Duodenal mucosa (tissue), 2 donors: ENCODE measurements at regions not wholly inside any gene's neighbourhood (a gene's known extent, or its start where the extent isn't known, plus 50 kb on each side); places are given as distances from the start of the nearest gene placed in this dataset.

Experiments
- H3K27ac ChIP-seq: one replicate; pipeline ENCODE4 v1.7.0; 2013; ENCODE audit warnings: low read depth, low read length
- H3K27me3 ChIP-seq, 2 donors: one replicate each; pipeline ENCODE4 v1.7.0; 2013; ENCODE audit warnings: low read length in 2 of 2, control low read depth in 1 of 2; ENCODE audit not compliant: insufficient read depth in 2 of 2, control insufficient read depth in 1 of 2
- H3K36me3 ChIP-seq, 2 donors: one replicate each; pipeline ENCODE4 v1.7.0; 2013; ENCODE audit warnings: low read length in 2 of 2, control low read depth in 1 of 2; ENCODE audit not compliant: insufficient read depth in 2 of 2, control insufficient read depth in 1 of 2
- H3K4me1 ChIP-seq, 2 donors: one replicate each; pipeline ENCODE4 v1.7.0; 2013; ENCODE audit warnings: low read length in 2 of 2, control low read depth in 1 of 2; ENCODE audit not compliant: insufficient read depth in 2 of 2, control insufficient read depth in 1 of 2
- H3K4me3 ChIP-seq, 2 donors: one replicate each; pipeline ENCODE4 v1.7.0; 2013; ENCODE audit warnings: low read length in 2 of 2, low read depth in 1 of 2
- H3K9ac ChIP-seq, 2 donors: one replicate each; pipeline ENCODE4 v1.7.0; 2013; ENCODE audit warnings: low read length in 2 of 2, low read depth in 1 of 2
- H3K9me3 ChIP-seq, 2 donors: one replicate each; pipeline ENCODE4 v1.7.0; 2013; ENCODE audit warnings: low read length in 2 of 2, control low read depth in 1 of 2; ENCODE audit not compliant: control insufficient read depth in 1 of 2

DNA sequence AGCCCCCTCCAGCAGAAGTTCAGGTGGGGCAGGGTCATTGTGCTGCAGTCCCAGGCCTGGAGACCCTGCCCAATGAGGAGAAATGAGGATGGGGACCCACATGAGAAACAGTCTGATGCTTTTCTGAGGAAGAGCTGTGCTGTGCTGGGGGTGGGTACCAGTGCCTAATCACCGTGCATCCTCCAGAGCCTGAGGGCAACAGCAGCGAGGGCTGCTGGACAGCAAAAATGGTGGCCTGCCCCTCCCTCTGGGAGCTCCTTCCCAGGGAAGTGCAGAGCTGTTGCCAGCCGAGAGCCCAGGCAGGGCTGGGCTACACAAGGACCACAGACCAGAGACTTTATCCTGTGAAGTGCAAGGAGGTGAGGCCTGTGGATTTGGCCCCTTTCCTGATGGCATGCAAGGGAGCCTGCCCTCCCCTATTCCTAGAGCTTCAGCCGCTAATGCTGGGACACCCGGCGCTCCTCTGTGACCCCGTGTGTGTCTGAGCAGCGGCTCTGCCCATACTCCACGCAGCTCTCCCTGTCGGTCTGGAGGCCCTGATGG lies 134.8 kb downstream of the DSEL start:
- Histone ChIP-seq H3K9ac (no peak overlapping the region), H3K4me3 (no peak overlapping the region), H3K27ac (no peak overlapping the region), H3K36me3 (no peaks in the 10 kb centered on the region), H3K27me3 (no peaks in the 10 kb centered on the region), H3K9me3 (no peaks in the 10 kb centered on the region), H3K4me1 (no peaks in the 10 kb centered on the region)

DNA sequence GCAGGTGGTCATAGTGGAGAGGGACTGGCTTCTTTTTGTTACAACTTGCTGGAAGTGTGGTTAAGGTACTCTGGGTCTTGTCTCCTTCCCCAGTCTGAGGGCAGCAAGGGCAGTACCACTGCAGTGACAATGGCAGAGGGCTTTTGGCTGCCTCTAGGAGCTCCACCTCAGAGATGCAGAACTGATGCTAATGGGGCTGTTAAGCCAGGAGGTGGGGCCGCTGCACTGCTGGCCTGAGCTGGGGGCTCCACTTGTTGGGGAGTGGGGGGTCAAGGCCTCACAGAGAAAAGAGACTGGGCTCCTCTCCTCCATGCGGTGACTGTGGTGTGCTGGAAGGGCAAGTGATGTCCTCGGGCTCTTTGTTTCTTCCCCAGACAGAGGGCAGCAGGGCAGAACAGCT lies 135.7 kb downstream of the DSEL start:
- Histone ChIP-seq H3K27me3 (no peaks in the 10 kb centered on the region), H3K27ac (no peak overlapping the region), H3K36me3 (no peaks in the 10 kb centered on the region), H3K9me3 (no peaks in the 10 kb centered on the region), H3K4me3 (no peak overlapping the region), H3K4me1 (no peaks in the 10 kb centered on the region), H3K9ac (no peak overlapping the region)

GRCh38 chr18:67379981-67380380 lies 136.5 kb downstream of the DSEL start:
- Histone ChIP-seq H3K9me3 (no peaks in the 10 kb centered on the region), H3K4me3 (no peak overlapping the region), H3K9ac (no peak overlapping the region), H3K36me3 (no peaks in the 10 kb centered on the region), H3K27ac (no peak overlapping the region), H3K4me1 (no peaks in the 10 kb centered on the region), H3K27me3 (no peaks in the 10 kb centered on the region)

- no peak overlapping the region for H3K9ac ChIP-seq
- no peaks in the 10 kb centered on the region for H3K27me3 ChIP-seq
- H3K4me3 ChIP-seq, result no peak overlapping the region
- H3K4me1 ChIP-seq, result no peaks in the 10 kb centered on the region
- H3K36me3 ChIP-seq, result no peaks in the 10 kb centered on the region
- no peak overlapping the region for H3K27ac ChIP-seq
- no peaks in the 10 kb centered on the region for H3K9me3 ChIP-seq
Observed at GRCh38 chr18:67376372-67376771, 140.1 kb downstream of the DSEL start.

- Histone ChIP-seq H3K27ac (no peak overlapping the region), H3K4me3 (no peak overlapping the region), H3K9ac (no peak overlapping the region), H3K27me3 (no peaks in the 10 kb centered on the region), H3K4me1 (no peaks in the 10 kb centered on the region), H3K9me3 (no peaks in the 10 kb centered on the region), H3K36me3 (no peaks in the 10 kb centered on the region)
Observed at GRCh38 chr18:67373636-67374035, 142.9 kb downstream of the DSEL start.

DNA sequence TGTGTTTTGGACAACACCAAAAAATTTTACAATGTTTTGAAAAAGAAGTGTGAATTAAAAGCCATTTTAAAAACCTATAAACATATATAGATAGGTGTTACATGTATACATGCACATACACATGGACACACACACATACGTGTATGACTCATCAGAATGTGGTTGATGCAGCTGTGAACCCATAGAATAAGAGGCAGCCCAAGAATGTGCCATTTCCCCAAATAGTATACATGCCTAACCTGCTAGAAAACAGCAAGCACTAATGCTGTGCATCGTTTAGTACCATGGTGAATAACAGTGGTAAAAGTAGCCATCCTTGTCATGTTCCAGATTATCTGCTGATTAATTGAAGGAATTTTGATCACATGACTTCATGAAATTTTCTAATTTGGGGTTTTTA lies 149.0 kb downstream of the DSEL start:
- Histone ChIP-seq H3K27me3 (no peaks in the 10 kb centered on the region), H3K36me3 (no peaks in the 10 kb centered on the region), H3K9ac (no peak overlapping the region), H3K4me3 (no peak overlapping the region), H3K27ac (no peak overlapping the region), H3K9me3 (no peaks in the 10 kb centered on the region), H3K4me1 (no peaks in the 10 kb centered on the region)

GRCh38 chr18:67363694-67364093 lies 152.8 kb downstream of the DSEL start:
- Histone ChIP-seq H3K9ac (no peak overlapping the region), H3K4me3 (no peak overlapping the region), H3K27ac (no peak overlapping the region), H3K36me3 (no peaks in the 10 kb centered on the region), H3K9me3 (no peaks in the 10 kb centered on the region), H3K27me3 (no peaks in the 10 kb centered on the region), H3K4me1 (no peaks in the 10 kb centered on the region)

GRCh38 chr18:67362906-67363305 lies 153.6 kb downstream of the DSEL start:
- Histone ChIP-seq H3K4me3 (no peak overlapping the region), H3K9me3 (no peaks in the 10 kb centered on the region), H3K9ac (no peak overlapping the region), H3K27me3 (no peaks in the 10 kb centered on the region), H3K4me1 (no peaks in the 10 kb centered on the region), H3K27ac (no peak overlapping the region), H3K36me3 (no peaks in the 10 kb centered on the region)

- no peak overlapping the region for H3K9ac ChIP-seq
- H3K27ac ChIP-seq, result no peak overlapping the region
- no peaks in the 10 kb centered on the region for H3K4me1 ChIP-seq
- no peaks in the 10 kb centered on the region for H3K9me3 ChIP-seq
- H3K27me3 ChIP-seq, result no peaks in the 10 kb centered on the region
- H3K4me3 ChIP-seq, result no peak overlapping the region
- H3K36me3 ChIP-seq, result no peaks in the 10 kb centered on the region
Observed at GRCh38 chr18:67359873-67360838, 156.4 kb downstream of the DSEL start.

GRCh38 chr18:67358947-67359346 lies 157.6 kb downstream of the DSEL start:
- no peak overlapping the region for H3K9ac ChIP-seq
- H3K27me3 ChIP-seq, result no peaks in the 10 kb centered on the region
- no peak overlapping the region for H3K27ac ChIP-seq
- H3K4me1 ChIP-seq, result no peaks in the 10 kb centered on the region
- no peak overlapping the region for H3K4me3 ChIP-seq
- H3K36me3 ChIP-seq, result no peaks in the 10 kb centered on the region
- H3K9me3 ChIP-seq, result no peaks in the 10 kb centered on the region
